Spinal cord (tissue), 9 donors: ENCODE measurements at regions not wholly inside any gene's neighbourhood (a gene's known extent, or its start where the extent isn't known, plus 50 kb on each side); places are given as distances from the start of the nearest gene placed in this dataset.

ENCODE experiments used
- DNase-seq, 6 donors: peaks; one replicate each; pipeline versions ENCODE4 v3.0.0 to v3.0.0-alpha.2; 2013 to 2015; ENCODE audit warnings: low spot score in 6 of 6, low read depth in 4 of 6
- H3K27ac ChIP-seq: one replicate; pipeline ENCODE4 v1.5.1; 2013; ENCODE audit warnings: low read depth, low read length, control low read depth
- H3K27me3 ChIP-seq: one replicate; pipeline ENCODE4 v1.6.1; 2013; ENCODE audit warnings: low read length; ENCODE audit not compliant: control insufficient read depth, insufficient read depth
- H3K36me3 ChIP-seq: one replicate; pipeline ENCODE4 v1.6.1; 2013; ENCODE audit warnings: low read length; ENCODE audit not compliant: control insufficient read depth, insufficient read depth
- H3K4me1 ChIP-seq: one replicate; pipeline ENCODE4 v1.6.1; 2013; ENCODE audit warnings: low read length; ENCODE audit not compliant: control insufficient read depth, insufficient read depth
- H3K4me3 ChIP-seq: one replicate; pipeline ENCODE4 v1.5.1; 2013; ENCODE audit warnings: low read depth, low read length, control low read depth
- H3K9me3 ChIP-seq: one replicate; pipeline ENCODE4 v1.6.1; 2013; ENCODE audit warnings: low read length; ENCODE audit not compliant: control insufficient read depth, insufficient read depth
- WGBS: methylation state at CpG from one replicate; pipeline ENCODE4 v1.1.5; 2013; ENCODE audit warnings: missing lambda C conversion rate; ENCODE audit not compliant: insufficient coverage; 5-methylcytosine and 5-hydroxymethylcytosine counted together
- donor health status: healthy.

DNA sequence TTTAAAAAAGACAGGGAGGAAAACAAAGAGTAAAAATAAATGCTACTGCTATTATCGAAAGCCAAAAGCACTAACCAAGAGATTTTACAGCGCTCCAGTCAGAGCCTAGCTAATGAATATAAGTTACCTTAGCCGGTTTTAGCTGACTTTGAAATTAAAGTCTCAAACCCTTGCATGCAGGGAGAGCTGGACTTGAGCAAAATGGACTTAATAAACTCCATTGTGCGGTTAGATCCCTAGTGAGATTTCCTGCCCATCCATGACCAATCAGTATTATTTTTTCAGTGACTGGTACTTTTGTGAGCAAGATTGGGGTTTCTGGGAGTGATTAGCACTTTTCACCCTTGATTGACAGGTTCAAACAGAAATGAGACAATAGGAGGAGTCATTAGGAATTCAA is 333.4 kb upstream of the ADGRL2 start:
- WGBS: 47% methylated on average over 3 of the region's 4 CpGs
- peak in 1 of 6 donors; percentile 61 for DNase-seq
- H3K27ac ChIP-seq: no peak overlapping the region

DNA sequence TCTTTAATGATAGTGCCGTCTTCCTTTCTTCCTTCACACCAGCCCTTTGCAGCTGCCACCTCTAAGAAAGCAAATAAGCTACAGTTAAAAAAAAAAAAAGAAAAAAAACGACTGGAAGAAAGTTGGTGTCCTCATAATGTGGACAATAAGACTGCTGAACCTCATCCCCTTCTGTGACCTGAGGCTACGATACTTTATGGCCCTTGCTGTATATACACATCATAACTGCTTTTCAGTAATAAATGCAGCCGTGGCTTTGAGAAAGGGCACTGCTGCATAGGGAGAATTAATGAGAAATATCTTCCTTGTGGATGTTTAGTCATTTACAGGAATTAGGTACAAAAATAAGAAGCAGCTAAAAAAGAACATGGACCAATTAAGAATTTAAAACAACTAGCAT is 333.8 kb upstream of the ADGRL2 start:
- H3K4me3 ChIP-seq: no peak overlapping the region
- DNase-seq: peak in 1 of 6 donors; percentile 56
- no peaks in the 10 kb centered on the region for H3K4me1 ChIP-seq
- H3K9me3 ChIP-seq: no peaks in the 10 kb centered on the region
- no peak overlapping the region for H3K27ac ChIP-seq
- WGBS: no CpG with 5 or more reads among the region's 4 CpGs
- peaks cover 10% of the 10 kb centered on the region for H3K27me3 ChIP-seq
- no peaks in the 10 kb centered on the region for H3K36me3 ChIP-seq

More for the DNA sequence above, 333.4 kb upstream of the ADGRL2 start:
- Histone ChIP-seq H3K4me1 (no peaks in the 10 kb centered on the region), H3K9me3 (no peaks in the 10 kb centered on the region), H3K36me3 (no peaks in the 10 kb centered on the region), H3K4me3 (no peak overlapping the region), H3K27me3 (peaks cover 10% of the 10 kb centered on the region)

DNA sequence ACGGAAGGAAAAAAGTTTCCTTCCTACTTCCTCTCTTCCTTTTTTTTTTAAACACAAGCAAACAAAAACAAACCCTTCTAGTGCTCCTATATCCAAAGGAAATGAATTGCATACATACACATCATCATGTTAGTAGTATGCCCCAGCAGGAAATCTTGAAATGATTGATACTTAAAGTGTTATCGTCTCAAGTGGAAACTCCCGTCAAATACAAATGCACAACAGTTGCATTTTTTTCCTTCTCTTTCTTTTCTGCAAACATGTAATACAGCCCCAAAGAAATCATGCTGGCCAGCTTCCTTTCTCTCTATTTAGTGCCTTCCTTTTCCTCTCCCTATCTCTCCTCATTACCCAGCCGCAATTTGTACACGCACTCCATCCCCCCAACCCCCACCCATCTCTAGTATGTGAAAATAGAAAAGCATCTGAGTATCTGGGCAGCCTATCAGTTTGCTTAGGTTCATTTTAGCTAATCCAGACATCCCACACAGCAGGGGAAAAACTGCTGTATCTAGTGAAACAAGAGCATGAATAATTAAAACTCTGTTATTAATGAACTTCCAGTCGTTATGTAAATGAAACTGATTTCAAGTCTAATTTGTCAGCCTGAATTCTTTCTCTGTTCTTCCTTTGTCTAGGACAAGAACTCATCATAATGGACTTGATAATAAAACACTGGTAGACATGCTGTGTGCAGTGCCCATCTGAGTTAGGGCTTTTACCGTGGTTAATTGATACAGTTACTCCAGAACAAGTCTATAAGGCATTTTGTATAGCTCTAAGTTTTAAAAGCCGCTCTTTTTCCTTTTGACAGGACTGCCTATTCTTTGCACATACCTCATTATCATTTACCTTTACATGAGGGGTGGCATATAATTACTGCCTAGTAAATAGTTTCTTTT is 336.5 kb upstream of the ADGRL2 start:
- Histone ChIP-seq H3K9me3 (no peaks in the 10 kb centered on the region), H3K27me3 (peaks cover 6% of the 10 kb centered on the region), H3K36me3 (no peaks in the 10 kb centered on the region), H3K4me3 (no peak overlapping the region), H3K4me1 (no peaks in the 10 kb centered on the region), H3K27ac (no peak overlapping the region)
- WGBS: no CpG with 5 or more reads among the region's 8 CpGs
- DNase-seq: peak in 2 of 6 donors; percentile 25 to 78

DNA sequence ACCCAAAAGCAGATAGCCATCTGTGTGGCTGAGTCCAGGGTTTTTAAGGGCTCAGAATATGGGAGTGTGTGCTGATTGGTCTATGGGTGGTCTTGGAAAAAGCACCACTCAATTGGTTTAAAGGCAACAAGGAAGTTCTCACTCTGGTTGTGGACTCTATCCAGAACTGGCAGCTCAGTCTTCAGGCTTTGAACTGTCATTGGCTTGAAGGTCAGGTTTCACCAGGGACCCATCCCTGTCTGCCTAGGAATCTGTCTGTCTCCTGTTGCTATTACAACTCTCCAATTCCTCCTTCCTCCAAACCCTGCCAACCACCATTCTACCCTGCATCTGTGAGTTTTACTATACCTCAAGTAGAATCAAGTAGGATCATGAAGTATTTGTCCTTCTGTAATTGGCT is 341.7 kb upstream of the ADGRL2 start:
- DNase-seq: no peak
- Histone ChIP-seq H3K4me1 (no peaks in the 10 kb centered on the region), H3K27ac (no peak overlapping the region), H3K4me3 (no peak overlapping the region), H3K36me3 (no peaks in the 10 kb centered on the region), H3K9me3 (no peaks in the 10 kb centered on the region), H3K27me3 (no peaks in the 10 kb centered on the region)

DNA sequence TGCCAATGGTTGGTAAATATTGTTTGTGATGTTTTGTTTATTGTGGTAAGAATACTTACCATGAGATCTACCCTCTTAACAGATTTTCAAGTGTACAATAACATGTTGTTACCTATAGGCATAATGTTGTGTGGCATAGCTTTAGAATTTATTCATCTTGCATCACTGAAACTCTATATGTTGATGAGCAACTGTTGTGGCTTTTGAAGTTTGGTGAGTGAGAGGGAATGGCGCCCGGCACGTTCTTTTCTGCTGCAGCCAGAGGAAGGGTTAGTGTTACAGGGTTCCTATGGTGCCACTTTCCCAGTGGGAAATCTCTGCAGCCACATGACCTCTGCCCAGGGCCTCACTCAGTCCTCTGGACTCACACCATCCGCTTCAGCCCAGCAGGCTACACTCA is 342.5 kb upstream of the ADGRL2 start:
- Histone ChIP-seq H3K27me3 (no peaks in the 10 kb centered on the region), H3K9me3 (no peaks in the 10 kb centered on the region), H3K4me3 (no peak overlapping the region), H3K4me1 (no peaks in the 10 kb centered on the region), H3K27ac (no peak overlapping the region), H3K36me3 (no peaks in the 10 kb centered on the region)
- 100% methylated on average over 1 of the region's 4 CpGs for WGBS
- DNase-seq: no peak

DNA sequence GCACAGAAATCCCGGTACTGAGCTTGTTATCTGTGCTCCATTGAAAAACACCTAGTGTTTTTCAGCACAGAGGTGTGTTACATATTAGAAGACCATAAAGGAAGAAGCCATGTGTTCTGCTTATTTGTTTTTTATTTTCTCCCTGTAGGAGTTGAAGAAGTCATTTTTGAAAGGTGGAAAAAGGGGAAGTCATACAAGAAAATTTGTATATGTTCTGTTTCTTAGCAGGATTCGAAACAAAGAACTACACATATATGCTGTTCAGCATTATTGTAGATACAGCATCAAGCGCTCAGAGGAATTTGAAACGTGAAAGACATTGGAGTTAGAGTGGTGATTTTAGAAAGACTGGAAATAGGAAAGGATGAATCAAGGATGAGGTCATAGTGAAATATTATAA is 345.3 kb upstream of the ADGRL2 start:
- Histone ChIP-seq H3K4me3 (no peak overlapping the region), H3K27ac (no peak overlapping the region), H3K9me3 (no peaks in the 10 kb centered on the region), H3K27me3 (no peaks in the 10 kb centered on the region), H3K4me1 (no peaks in the 10 kb centered on the region), H3K36me3 (no peaks in the 10 kb centered on the region)
- WGBS: no CpG with 5 or more reads among the region's 4 CpGs
- no peak for DNase-seq

DNA sequence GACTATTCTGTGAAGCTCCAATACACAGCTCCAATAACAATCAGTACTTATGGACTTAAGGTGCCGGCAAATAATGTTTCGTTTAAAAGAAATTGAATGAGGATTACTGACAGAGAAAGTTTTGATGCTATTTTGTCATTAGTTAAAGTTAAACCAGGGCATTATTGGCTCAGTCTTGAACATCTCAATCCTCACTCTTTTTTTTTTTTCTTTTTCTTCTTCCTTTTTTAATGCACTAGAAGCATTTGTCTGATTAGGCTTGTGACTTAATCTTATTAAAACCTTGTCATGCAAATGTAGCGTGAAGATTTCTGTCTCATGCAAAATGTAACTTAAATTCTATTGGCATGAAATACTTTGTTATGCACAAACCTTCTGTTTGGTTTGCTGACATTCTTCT is 346.8 kb upstream of the ADGRL2 start:
- no peaks in the 10 kb centered on the region for H3K36me3 ChIP-seq
- DNase-seq: no peak
- WGBS: no CpG with 5 or more reads among the region's 3 CpGs
- no peak overlapping the region for H3K4me3 ChIP-seq
- H3K9me3 ChIP-seq: no peaks in the 10 kb centered on the region
- H3K27ac ChIP-seq: no peak overlapping the region
- H3K27me3 ChIP-seq: no peaks in the 10 kb centered on the region
- H3K4me1 ChIP-seq: no peaks in the 10 kb centered on the region

DNA sequence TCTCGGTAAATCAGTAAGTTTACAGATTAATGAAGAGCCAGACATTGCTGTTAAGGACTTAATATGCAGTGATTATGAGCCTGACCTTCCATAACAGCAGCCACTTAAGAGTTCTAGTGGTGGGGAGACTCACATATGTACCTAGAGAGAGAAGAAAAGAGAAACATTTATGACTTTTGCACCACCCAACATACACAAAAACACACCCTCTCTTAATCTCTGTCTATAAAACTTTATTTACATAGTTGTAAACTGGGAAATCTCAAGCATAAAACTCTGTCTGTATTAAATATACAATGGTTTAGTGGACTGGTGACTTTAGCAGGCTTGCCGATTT is 347.4 kb upstream of the ADGRL2 start:
- H3K36me3 ChIP-seq: no peaks in the 10 kb centered on the region
- no peaks in the 10 kb centered on the region for H3K27me3 ChIP-seq
- no peaks in the 10 kb centered on the region for H3K4me1 ChIP-seq
- H3K9me3 ChIP-seq: no peaks in the 10 kb centered on the region
- no peak for DNase-seq
- no peak overlapping the region for H3K4me3 ChIP-seq
- WGBS: 100% methylated on average over 1 of the region's 2 CpGs
- H3K27ac ChIP-seq: no peak overlapping the region

DNA sequence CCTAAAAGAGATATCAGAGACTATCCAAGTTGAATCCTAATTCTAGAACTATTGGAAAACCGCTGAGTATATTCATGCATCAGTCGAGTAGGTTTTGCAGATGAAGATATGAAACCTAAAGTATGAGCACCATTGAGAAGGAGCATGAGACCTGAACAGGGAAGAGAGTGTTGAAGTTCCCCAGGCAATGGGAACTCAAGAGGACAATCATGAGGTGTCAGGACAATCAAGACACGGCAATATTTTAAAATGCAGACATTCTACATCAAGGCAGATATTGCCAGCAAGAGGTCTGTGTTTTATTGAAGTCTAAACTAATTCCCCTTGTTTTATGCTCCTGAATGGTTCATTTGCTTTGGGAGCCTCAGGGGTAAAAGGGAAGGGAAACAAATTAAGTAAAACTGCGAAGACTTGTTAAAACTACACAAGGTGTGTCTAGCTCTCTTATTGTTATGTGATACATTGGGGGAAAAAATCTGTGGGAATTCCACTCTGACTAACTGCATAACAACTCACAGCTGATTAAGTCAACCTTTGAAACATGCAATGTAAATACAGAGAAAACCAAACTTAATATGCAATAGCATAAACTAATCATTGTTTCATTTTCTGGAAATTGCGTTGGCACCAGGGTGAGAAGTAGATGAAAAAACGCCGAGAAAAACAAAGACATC is 347.9 kb upstream of the ADGRL2 start:
- H3K27ac ChIP-seq: no peak overlapping the region
- H3K4me1 ChIP-seq: no peaks in the 10 kb centered on the region
- 100% methylated on average over 4 of the region's 7 CpGs for WGBS
- no peak overlapping the region for H3K4me3 ChIP-seq
- H3K27me3 ChIP-seq: no peaks in the 10 kb centered on the region
- no peaks in the 10 kb centered on the region for H3K9me3 ChIP-seq
- H3K36me3 ChIP-seq: no peaks in the 10 kb centered on the region
- peak in 1 of 6 donors; percentile 44 for DNase-seq

DNA sequence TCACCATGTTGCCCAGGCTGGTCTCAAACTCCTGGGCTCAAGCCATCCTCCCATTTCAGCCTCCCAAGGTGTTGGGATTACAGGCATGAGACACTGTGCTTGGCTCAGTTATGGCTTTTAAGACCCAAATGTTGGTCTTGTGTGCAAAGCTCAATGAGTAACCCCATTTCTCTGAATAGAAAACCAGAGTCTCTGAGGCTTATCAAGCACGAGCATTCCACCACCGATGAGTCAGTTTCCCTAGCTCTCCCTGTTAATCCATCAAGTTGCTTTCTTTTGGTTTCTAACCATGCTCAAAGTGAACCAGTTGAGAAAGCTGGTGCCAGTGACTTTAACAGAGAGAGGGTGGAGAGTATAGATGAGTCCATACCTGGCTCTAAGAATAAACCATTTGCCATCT is 350.9 kb upstream of the ADGRL2 start:
- H3K27ac ChIP-seq: no peak overlapping the region
- H3K27me3 ChIP-seq: no peaks in the 10 kb centered on the region
- no peaks in the 10 kb centered on the region for H3K9me3 ChIP-seq
- no peaks in the 10 kb centered on the region for H3K36me3 ChIP-seq
- no peaks in the 10 kb centered on the region for H3K4me1 ChIP-seq
- H3K4me3 ChIP-seq: no peak overlapping the region
- WGBS: no CpG with 5 or more reads among the region's 2 CpGs
- DNase-seq: no peak
